AG04449 (cell line): ENCODE measurements at regions not wholly inside any gene's neighbourhood (a gene's known extent, or its start where the extent isn't known, plus 50 kb on each side); places are given as distances from the start of the nearest gene placed in this dataset.
"Not testable (repeated sequence)": the region's sequence is repeated elsewhere in the genome, so short reads cannot be mapped to it uniquely, and the experiment has no call there.

Experiments
- CTCF ChIA-PET: fragments of 350-600 bp; formaldehyde crosslinking; extraction: SDS; loops from one replicate; lab custom pipeline; 2021; ENCODE audit warnings: antibody characterized with exemption; lab: Yijun Ruan, JAX
- POLR2A ChIA-PET: fragments of 400-600, 350-600 bp; formaldehyde crosslinking; extraction: SDS; loops from one replicate; lab custom pipeline; 2020; ENCODE audit warnings: antibody characterized with exemption, inconsistent platforms; lab: Yijun Ruan, JAX
- DNase-seq: peaks from one replicate; pipeline ENCODE4 v3.0.0-alpha.2; 2010; ENCODE audit warnings: low read depth, low spot score
- H3K4me3 ChIP-seq: 2 replicates; pipeline ENCODE4 v1.5.1; 2011; ENCODE audit warnings: low read depth, mild to moderate bottlenecking, control low read depth, low read length
- TF ChIP-seq, protein P1 (sequence below): IDR thresholded peaks from one replicate; pipeline ENCODE4 v1.5.1; 2011; ENCODE audit warnings: mild to moderate bottlenecking, moderate library complexity, low read length, control low read depth, inconsistent platforms; ENCODE audit not compliant: insufficient read depth; ENCODE audit errors: missing control alignments

DNA sequence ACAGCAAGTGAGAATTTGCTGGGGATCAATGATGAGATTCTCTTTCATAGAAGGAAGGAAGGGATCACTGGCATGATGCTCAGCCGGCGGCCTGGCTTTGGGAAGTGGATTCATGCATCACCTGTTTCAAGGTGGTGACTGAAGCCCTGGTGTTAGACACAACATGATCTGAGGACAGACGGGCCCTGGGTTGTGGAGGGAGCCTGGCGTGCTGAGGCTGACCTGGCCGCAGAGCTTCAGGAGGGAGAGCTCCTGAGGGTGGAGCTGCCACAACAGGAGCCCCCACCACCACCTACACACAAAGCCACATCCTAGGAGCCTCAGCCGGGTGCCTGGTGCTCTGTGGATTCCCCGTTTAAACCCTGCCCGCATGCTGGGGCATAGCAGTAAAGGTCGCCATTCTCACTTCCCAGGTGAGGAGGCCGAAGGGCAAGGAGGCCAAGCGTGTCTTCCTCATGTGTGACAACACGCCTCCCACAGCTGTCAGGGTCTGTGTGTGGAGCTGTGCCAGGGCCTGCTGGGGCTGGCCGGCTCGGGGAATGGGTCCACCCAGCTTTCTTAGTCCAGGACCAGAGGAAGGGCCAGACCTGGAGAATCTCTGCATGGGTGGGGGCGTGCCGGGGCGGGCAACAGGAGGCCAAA lies 107.0 kb downstream of the ERMARD start:
- TF ChIP-seq, protein P1, sequence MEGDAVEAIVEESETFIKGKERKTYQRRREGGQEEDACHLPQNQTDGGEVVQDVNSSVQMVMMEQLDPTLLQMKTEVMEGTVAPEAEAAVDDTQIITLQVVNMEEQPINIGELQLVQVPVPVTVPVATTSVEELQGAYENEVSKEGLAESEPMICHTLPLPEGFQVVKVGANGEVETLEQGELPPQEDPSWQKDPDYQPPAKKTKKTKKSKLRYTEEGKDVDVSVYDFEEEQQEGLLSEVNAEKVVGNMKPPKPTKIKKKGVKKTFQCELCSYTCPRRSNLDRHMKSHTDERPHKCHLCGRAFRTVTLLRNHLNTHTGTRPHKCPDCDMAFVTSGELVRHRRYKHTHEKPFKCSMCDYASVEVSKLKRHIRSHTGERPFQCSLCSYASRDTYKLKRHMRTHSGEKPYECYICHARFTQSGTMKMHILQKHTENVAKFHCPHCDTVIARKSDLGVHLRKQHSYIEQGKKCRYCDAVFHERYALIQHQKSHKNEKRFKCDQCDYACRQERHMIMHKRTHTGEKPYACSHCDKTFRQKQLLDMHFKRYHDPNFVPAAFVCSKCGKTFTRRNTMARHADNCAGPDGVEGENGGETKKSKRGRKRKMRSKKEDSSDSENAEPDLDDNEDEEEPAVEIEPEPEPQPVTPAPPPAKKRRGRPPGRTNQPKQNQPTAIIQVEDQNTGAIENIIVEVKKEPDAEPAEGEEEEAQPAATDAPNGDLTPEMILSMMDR = no peak
- ChIA-PET CTCF (no interaction called here), POLR2A (no interaction called here)
- H3K4me3 ChIP-seq = no peak overlapping the region
- DNase-seq = no peak

DNA sequence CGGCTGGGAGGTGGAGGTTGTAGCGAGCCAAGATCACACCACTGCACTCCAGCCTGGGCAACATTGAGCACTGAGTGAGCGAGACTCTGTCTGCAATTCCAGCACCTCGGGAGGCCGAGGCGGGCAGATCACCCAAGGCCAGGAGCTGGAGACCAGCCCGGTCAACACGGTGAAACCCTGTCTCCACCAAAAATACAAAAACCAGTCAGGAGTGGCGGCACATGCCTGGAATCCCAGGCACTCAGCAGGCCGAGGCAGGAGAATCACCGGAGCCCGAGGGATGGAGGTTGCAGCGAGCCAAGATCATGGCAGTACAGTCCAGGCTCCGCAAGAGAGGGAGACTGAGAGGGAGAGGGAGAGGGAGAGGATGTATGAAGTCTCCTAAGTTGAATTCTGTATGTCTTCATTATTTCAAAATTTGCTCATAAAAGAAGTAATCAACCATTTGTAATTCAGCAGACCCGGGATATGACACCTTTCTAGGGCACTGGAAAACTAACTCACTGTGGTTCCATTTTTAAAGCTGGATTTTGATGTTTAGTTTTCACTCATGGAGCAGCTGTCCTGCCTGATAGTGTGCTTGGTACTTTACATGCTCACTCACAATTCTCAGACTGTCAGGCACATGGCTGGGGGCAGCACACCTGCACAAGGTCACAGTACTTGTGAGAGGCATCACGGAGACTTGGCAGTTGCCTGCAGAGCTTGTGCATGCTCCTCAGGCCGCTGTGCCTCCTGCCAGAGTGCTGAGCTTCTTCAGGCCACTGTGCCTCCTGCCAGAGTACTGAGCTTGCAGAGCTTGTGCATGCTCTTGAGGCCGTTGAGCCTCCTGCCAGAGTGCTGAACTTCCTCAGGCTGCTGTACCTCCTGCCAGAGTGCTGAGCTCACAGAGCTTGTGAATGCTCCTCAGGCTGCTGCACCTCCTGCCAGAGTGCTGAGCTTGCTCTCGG lies 106.2 kb downstream of the ERMARD start:
- TF ChIP-seq, protein P1 = no peak
- CTCF ChIA-PET = no interaction called here
- H3K4me3 ChIP-seq = no peak overlapping the region
- DNase-seq = no peak
- POLR2A ChIA-PET = no interaction called here

DNA sequence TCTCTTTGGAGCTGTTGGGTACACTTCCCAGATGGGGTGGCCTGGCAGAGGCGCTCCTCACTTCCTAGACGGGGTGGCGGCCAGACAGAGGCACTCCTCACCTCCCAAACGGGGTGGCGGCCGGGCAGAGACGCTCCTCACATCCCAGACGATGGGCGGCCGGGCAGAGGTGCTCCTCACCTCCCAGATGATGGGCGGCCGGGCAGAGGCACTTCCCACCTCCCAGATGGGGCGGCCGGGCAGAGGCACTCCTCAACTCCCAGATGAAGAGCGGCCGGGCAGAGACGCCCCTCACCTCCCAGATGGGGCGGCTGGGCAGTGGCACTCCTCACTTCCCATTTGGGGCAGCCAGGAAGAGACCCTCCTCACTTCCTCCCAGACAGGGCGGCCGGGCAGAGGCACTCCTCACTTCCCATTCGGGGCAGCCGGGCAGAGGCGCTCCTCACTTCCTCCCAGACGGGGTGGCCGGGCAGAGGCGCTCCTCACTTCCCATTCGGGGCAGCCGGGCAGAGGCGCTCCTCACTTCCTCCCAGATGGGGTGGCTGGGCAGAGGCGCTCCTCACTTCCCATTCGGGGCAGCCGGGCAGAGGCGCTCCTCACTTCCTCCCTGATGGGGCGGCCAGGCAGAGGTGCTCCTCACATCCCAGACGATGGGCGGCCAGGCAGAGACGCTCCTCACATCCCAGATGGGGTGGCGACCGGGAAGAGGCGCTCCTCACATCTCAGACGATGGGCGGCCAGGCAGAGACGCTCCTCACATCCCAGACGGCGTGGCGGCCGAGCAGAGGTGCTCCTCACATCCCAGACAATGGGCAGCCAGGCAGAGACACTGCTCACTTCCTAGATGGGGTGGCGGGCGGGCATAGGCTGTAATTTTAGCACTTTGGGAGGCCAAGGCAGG lies 105.3 kb downstream of the ERMARD start:
- POLR2A ChIA-PET, DNase-seq, H3K4me3 ChIP-seq, CTCF ChIA-PET: not testable (repeated sequence)

GRCh38 chr6:169854813-169855212 lies 103.4 kb downstream of the ERMARD start:
- TF ChIP-seq, protein P1 = no peak
- ChIA-PET POLR2A (no interaction called here), CTCF (interaction anchor here (1.1 kb wide), 1 partner anchor 675 kb away, joined by 4 read pairs; no protein-coding TSS in a partner anchor)
- no peak overlapping the region for H3K4me3 ChIP-seq
- no peak for DNase-seq

- no peak for DNase-seq
- TF ChIP-seq, protein P1 = no peak
- no peak overlapping the region for H3K4me3 ChIP-seq
- ChIA-PET POLR2A (no interaction called here), CTCF (no interaction called here)
Observed at GRCh38 chr6:169854083-169854725, 102.8 kb downstream of the ERMARD start.
